H7 (cell line): ENCODE measurements at regions not wholly inside any gene's neighbourhood (a gene's known extent, or its start where the extent isn't known, plus 50 kb on each side); places are given as distances from the start of the nearest gene placed in this dataset.

Experiments used
- DNase-seq: peaks from one replicate; pipeline ENCODE4 v3.0.0; 2012
- H3K27me3 ChIP-seq: 2 replicates; pipeline ENCODE4 v1.6.0; 2011; ENCODE audit warnings: mild to moderate bottlenecking, low read length; ENCODE audit not compliant: control insufficient read depth, insufficient read depth
- H3K36me3 ChIP-seq: replicated peaks from 2 replicates; pipeline ENCODE4 v1.5.1; 2011; ENCODE audit warnings: low read length; ENCODE audit not compliant: control insufficient read depth, insufficient read depth
- H3K4me3 ChIP-seq: 2 replicates; pipeline ENCODE4 v1.5.1; 2011; ENCODE audit warnings: low read depth, mild to moderate bottlenecking, control low read depth, low read length, moderate library complexity; ENCODE audit not compliant: insufficient read depth

- no peak for DNase-seq
- no peak overlapping the region for H3K4me3 ChIP-seq
- no peaks in the 10 kb centered on the region for H3K36me3 ChIP-seq
- no peaks in the 10 kb centered on the region for H3K27me3 ChIP-seq
These were observed 240.4 kb downstream of the OGFRL1 start for GRCh38 chr6:71529026-71529425.

DNA sequence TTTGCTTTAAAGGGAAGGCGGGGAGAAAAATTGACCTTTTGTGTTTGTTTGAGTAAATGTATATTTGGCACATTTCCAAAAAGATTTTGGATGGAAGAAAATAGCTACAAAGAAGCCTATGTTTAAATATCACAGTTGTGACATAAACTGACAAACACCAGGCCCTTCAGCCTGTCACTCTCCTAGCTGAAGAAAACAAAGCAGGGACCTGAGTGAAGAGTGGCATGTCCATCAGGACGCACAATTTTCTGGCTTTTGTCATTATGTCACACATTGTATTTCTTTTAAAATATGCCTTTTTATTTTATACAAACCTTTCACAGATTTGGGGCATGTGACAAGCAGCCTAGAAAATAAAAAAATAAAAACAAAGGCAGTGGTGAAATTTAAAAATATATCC, 241.2 kb downstream of the OGFRL1 start:
- DNase-seq: no peak
- H3K27me3 ChIP-seq: no peaks in the 10 kb centered on the region
- no peaks in the 10 kb centered on the region for H3K36me3 ChIP-seq
- no peak overlapping the region for H3K4me3 ChIP-seq

GRCh38 chr6:71531006-71531405, 242.4 kb downstream of the OGFRL1 start:
- no peak for DNase-seq
- Histone ChIP-seq H3K36me3 (no peaks in the 10 kb centered on the region), H3K4me3 (no peak overlapping the region), H3K27me3 (no peaks in the 10 kb centered on the region)

DNA sequence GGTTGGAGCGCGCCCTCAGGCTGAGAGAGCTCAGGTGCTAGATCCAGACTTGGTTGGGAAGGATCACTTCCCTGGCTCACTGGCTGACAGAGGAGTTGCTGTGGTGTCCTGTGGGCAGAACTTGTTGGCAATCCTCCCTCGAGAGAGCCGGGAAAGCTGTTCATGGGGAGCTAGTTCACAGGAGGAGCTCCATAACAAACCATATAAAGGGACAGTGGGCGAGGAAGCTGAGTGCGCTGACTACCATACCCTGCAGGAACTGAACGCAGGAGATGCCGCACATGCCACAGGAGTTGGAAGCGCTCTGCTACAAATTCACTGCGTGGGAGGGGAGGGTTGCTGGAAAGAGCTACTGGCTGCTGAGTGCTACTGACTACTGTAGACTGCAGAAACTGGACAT, 243.2 kb downstream of the OGFRL1 start:
- no peaks in the 10 kb centered on the region for H3K36me3 ChIP-seq
- no peaks in the 10 kb centered on the region for H3K27me3 ChIP-seq
- no peak overlapping the region for H3K4me3 ChIP-seq
- DNase-seq: no peak

GRCh38 chr6:71533939-71534379, 245.3 kb downstream of the OGFRL1 start:
- no peak overlapping the region for H3K4me3 ChIP-seq
- no peaks in the 10 kb centered on the region for H3K27me3 ChIP-seq
- no peaks in the 10 kb centered on the region for H3K36me3 ChIP-seq
- DNase-seq: peak; percentile 25

DNA sequence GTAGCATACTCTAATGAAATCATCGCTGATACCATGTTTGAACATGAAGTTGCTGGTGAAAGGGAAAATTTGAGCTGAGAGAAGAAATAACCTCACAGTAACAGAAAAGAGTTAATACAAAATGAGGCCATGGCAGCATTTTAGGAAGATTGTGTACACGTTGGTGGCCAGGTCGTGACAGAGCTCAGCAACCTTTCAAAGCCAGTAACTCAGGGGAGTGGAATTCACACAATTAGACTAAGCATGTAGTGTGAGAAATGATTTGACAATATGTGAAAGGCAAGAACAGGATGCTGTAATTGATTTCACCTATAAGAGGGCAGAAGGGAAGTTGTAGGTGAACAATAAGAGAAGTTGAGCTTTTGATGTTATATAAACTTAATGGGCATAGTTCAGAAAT, 246.3 kb downstream of the OGFRL1 start:
- Histone ChIP-seq H3K36me3 (no peaks in the 10 kb centered on the region), H3K4me3 (no peak overlapping the region), H3K27me3 (no peaks in the 10 kb centered on the region)
- no peak for DNase-seq

DNA sequence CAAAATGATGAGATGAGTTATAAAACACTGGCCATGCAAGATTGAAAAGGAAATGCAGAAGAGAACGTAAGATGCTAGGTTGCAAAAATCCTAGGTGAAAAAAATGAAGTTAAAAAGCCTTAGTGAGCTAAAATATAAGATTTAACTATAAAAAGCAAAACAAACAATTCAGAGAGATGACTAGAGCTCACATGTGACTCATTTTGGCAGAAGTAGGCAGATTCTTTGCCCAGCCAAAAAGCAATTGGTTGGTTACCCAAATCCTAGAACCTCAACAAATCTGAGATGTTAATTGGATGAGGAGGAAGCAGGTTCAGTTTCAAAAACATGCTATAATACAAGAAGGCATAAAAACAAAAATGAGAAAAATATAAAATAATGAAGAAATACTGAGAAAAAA, 249.1 kb downstream of the OGFRL1 start:
- Histone ChIP-seq H3K27me3 (no peaks in the 10 kb centered on the region), H3K36me3 (no peaks in the 10 kb centered on the region), H3K4me3 (no peak overlapping the region)
- no peak for DNase-seq

- H3K27me3 ChIP-seq: no peaks in the 10 kb centered on the region
- no peak for DNase-seq
These were observed 255.4 kb downstream of the OGFRL1 start for GRCh38 chr6:71544028-71544427.

GRCh38 chr6:71544906-71545305, 256.3 kb downstream of the OGFRL1 start:
- Histone ChIP-seq H3K27me3 (no peaks in the 10 kb centered on the region), H3K36me3 (no peaks in the 10 kb centered on the region), H3K4me3 (no peak overlapping the region)
- no peak for DNase-seq

More at GRCh38 chr6:71544028-71544427, 255.4 kb downstream of the OGFRL1 start:
- Histone ChIP-seq H3K4me3 (no peak overlapping the region), H3K36me3 (no peaks in the 10 kb centered on the region)

DNA sequence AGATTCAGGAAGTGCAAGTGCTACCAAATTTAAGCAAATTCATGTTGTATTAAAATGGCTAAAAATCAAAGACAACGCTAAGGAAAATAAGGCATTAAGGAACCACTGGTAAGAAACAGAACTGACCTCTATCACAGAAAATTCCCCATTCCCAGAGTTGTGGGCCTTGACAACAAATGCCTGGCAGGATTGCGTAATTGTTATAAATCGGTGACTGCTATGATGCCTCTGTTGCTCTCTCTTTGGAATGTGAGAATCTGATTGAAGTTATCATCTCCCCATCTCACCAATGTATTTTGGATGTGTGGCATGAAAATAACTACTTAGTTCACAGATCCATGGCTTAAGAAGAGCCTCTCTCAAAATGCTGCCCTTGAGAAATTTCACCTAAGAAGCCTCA, 257.3 kb downstream of the OGFRL1 start:
- Histone ChIP-seq H3K4me3 (no peak overlapping the region), H3K36me3 (no peaks in the 10 kb centered on the region), H3K27me3 (no peaks in the 10 kb centered on the region)
- no peak for DNase-seq

- DNase-seq: no peak
- Histone ChIP-seq H3K36me3 (no peaks in the 10 kb centered on the region), H3K4me3 (no peak overlapping the region), H3K27me3 (no peaks in the 10 kb centered on the region)
These were observed 263.2 kb downstream of the OGFRL1 start for GRCh38 chr6:71551798-71552197.

- H3K4me3 ChIP-seq: no peak overlapping the region
- no peak for DNase-seq
These were observed 267.5 kb downstream of the OGFRL1 start for GRCh38 chr6:71556141-71556540.

GRCh38 chr6:71558974-71559373, 270.4 kb downstream of the OGFRL1 start:
- no peak overlapping the region for H3K4me3 ChIP-seq
- H3K36me3 ChIP-seq: no peaks in the 10 kb centered on the region
- DNase-seq: no peak
- no peaks in the 10 kb centered on the region for H3K27me3 ChIP-seq

More at GRCh38 chr6:71556141-71556540, 267.5 kb downstream of the OGFRL1 start:
- Histone ChIP-seq H3K27me3 (no peaks in the 10 kb centered on the region), H3K36me3 (no peaks in the 10 kb centered on the region)

DNA sequence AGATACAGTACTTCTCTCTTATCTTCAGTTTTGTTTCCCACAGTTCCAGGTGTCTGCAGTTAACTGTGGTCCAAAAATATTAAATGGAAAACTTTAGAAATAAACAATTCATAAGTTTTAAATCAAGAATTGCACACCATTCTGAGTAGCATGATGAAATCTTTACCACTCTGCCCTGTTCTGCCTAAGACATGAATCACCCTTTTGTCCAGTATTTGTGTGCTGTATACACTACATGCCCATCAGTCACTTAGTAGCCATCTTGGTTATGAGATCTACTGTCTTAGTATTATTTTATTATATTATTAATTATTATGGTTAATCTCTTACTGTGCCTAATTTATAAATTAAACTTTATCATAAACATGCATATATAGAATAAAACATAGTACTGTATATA, 279.0 kb downstream of the OGFRL1 start:
- H3K4me3 ChIP-seq: no peak overlapping the region
- H3K36me3 ChIP-seq: no peaks in the 10 kb centered on the region
- DNase-seq: no peak
- H3K27me3 ChIP-seq: no peaks in the 10 kb centered on the region

DNA sequence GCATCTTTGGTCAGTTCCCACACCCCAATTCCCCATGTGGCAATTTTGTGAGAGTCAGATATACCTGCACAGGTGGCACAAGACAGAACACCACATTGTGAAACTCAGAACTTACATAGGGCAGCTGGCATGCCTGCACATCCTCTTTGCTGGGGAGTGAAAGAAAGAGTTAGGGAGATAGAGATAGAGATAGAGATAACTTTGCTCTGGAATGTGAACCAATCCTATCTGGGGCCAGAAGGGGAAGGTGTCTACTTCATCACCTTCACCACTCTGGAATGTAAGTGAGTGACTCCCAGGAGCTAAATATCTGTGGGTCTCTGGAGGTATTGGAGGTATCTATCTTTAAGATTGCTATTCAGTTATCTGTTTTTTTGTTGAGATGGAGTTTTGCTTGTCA, 289.2 kb downstream of the OGFRL1 start:
- no peak for DNase-seq
- Histone ChIP-seq H3K4me3 (no peak overlapping the region), H3K36me3 (no peaks in the 10 kb centered on the region), H3K27me3 (no peaks in the 10 kb centered on the region)

- Histone ChIP-seq H3K4me3 (no peak overlapping the region), H3K27me3 (no peaks in the 10 kb centered on the region), H3K36me3 (no peaks in the 10 kb centered on the region)
- DNase-seq: no peak
These were observed 291.3 kb downstream of the OGFRL1 start for GRCh38 chr6:71579902-71580301.
